ENCODE measurements at regions not wholly inside any gene's neighbourhood (a gene's known extent, or its start where the extent isn't known, plus 50 kb on each side); places are given as distances from the start of the nearest gene placed in this dataset.

- TF ChIP-seq NFIC (IDR thresholded peaks at IDR 0.05), result no peak
- TF ChIP-seq MAX (IDR thresholded peaks at IDR 0.05), result no peak
- no peak for TF ChIP-seq REST (IDR thresholded peaks at IDR 0.05; ENCODE audit: low read depth)
- TF ChIP-seq USF1 (IDR thresholded peaks at IDR 0.05), result no peak
- TF ChIP-seq TCF12 (IDR thresholded peaks at IDR 0.05; ENCODE audit: low read depth), result no peak
- TF ChIP-seq EP300 (IDR thresholded peaks at IDR 0.05; ENCODE audit: borderline replicate concordance), result no peak
- TF ChIP-seq RAD21 (IDR thresholded peaks at IDR 0.05; ENCODE audit: low read depth), result no peak
- no peak for TF ChIP-seq TEAD4 (IDR thresholded peaks at IDR 0.05)
- TF ChIP-seq CEBPB (IDR thresholded peaks at IDR 0.05), result no peak
- no peak for TF ChIP-seq TAF1 (IDR thresholded peaks at IDR 0.05; ENCODE audit: low read depth)
- TF ChIP-seq FOXM1 (IDR thresholded peaks at IDR 0.05; ENCODE audit: borderline replicate concordance, low read depth), result no peak
- no peak for TF ChIP-seq EGR1 (IDR thresholded peaks at IDR 0.05)
- no peak for TF ChIP-seq ZBTB7A (IDR thresholded peaks at IDR 0.05; ENCODE audit: low read depth)
- no peak for TF ChIP-seq CREB1 (IDR thresholded peaks at IDR 0.05; ENCODE audit: low read depth)
- no peak for TF ChIP-seq YY1 (IDR thresholded peaks at IDR 0.05; ENCODE audit: low read depth)
Measured at GRCh38 chr4:89625599-89626293, 211.2 kb downstream of the SNCA start.

GRCh38 chr4:89619206-89619962, 217.6 kb downstream of the SNCA start:
- TF ChIP-seq MAX (IDR thresholded peaks at IDR 0.05) (no peak), REST (IDR thresholded peaks at IDR 0.05; ENCODE audit: low read depth) (no peak)

- TF ChIP-seq ZBTB7A (IDR thresholded peaks at IDR 0.05; ENCODE audit: low read depth) (no peak), RAD21 (IDR thresholded peaks at IDR 0.05; ENCODE audit: low read depth) (no peak), MAX (IDR thresholded peaks at IDR 0.05) (no peak), NFIC (IDR thresholded peaks at IDR 0.05) (no peak), FOXM1 (IDR thresholded peaks at IDR 0.05; ENCODE audit: borderline replicate concordance, low read depth) (no peak), YY1 (IDR thresholded peaks at IDR 0.05; ENCODE audit: low read depth) (no peak), TEAD4 (IDR thresholded peaks at IDR 0.05) (no peak), EP300 (IDR thresholded peaks at IDR 0.05; ENCODE audit: borderline replicate concordance) (no peak), EGR1 (IDR thresholded peaks at IDR 0.05) (no peak), TAF1 (IDR thresholded peaks at IDR 0.05; ENCODE audit: low read depth) (no peak), USF1 (IDR thresholded peaks at IDR 0.05) (no peak)
Measured at GRCh38 chr4:89618151-89618550, 218.8 kb downstream of the SNCA start.

- TF ChIP-seq TCF12 (IDR thresholded peaks at IDR 0.05; ENCODE audit: low read depth) (no peak), TEAD4 (IDR thresholded peaks at IDR 0.05) (no peak), EP300 (IDR thresholded peaks at IDR 0.05; ENCODE audit: borderline replicate concordance) (no peak), ZBTB7A (IDR thresholded peaks at IDR 0.05; ENCODE audit: low read depth) (no peak), TAF1 (IDR thresholded peaks at IDR 0.05; ENCODE audit: low read depth) (no peak), NFIC (IDR thresholded peaks at IDR 0.05) (0 out of 2 replicates have a peak, but pooled peaks have one; percentile 26), YY1 (IDR thresholded peaks at IDR 0.05; ENCODE audit: low read depth) (no peak), FOXM1 (IDR thresholded peaks at IDR 0.05; ENCODE audit: borderline replicate concordance, low read depth) (no peak), REST (IDR thresholded peaks at IDR 0.05; ENCODE audit: low read depth) (no peak)
Measured at GRCh38 chr4:89617317-89617716, 219.6 kb downstream of the SNCA start.
